ENCODE measurements at regions not wholly inside any gene's neighbourhood (a gene's known extent, or its start where the extent isn't known, plus 50 kb on each side); places are given as distances from the start of the nearest gene placed in this dataset.

- Histone ChIP-seq H3K4me2 (ENCODE audit: insufficient read depth, low read length) (no peak overlapping the region), H3K27ac (ENCODE audit: extremely low read depth, low read depth, low read length) (no peak overlapping the region), H3K4me1 (replicated peaks in 1 of 2; ENCODE audit: control insufficient read depth in 2 of 2, insufficient read depth in 2 of 2, low read length in 2 of 2) (no peaks in the 10 kb centered on the region), H3K9me1 (ENCODE audit: control insufficient read depth, insufficient read depth, low read length) (no peaks in the 10 kb centered on the region), H3K4me3 (no peak overlapping the region), H3K79me2 (ENCODE audit: control insufficient read depth, insufficient read depth, low read length) (no peaks in the 10 kb centered on the region), H3K36me3 (ENCODE audit: control insufficient read depth, insufficient read depth, low read length) (no peaks in the 10 kb centered on the region), H2AFZ (ENCODE audit: low read depth, low read length) (no peak overlapping the region), H3K9ac (ENCODE audit: insufficient read depth in 1 of 2, low read depth in 2 of 2, low read length in 2 of 2) (no peak overlapping the region), H3K9me3 (replicated peaks; ENCODE audit: control insufficient read depth, insufficient read depth, low read depth, low read length) (no peaks in the 10 kb centered on the region), H3K27me3 (ENCODE audit: control insufficient read depth in 2 of 2, insufficient read depth in 2 of 2, low read length in 2 of 2) (no peaks in the 10 kb centered on the region), H4K20me1 (replicated peaks; ENCODE audit: control insufficient read depth, insufficient read depth, low read length) (no peaks in the 10 kb centered on the region)
- no TSS peak for BruUV-seq (replicated peaks)
- DNase-seq (ENCODE audit: extremely low read depth in 1 of 4, low spot score in 3 of 4) = no peak
- ChIA-PET POLR2A (no interaction called here), CTCF (ENCODE audit: low intra/inter-chr PET ratio) (no interaction called here)
- intact Hi-C loops (cut with micrococcal nuclease) = no loop called here
- no peak for ATAC-seq
- FAIRE-seq = no peak
- in situ Hi-C loops (cut with MboI) = no loop called here
- 0% methylated on average over 1 of the region's 1 CpG for WGBS (ENCODE audit: insufficient coverage, low coverage, missing lambda C conversion rate)
- no peak for TF ChIP-seq ZNF445 (CRISPR knock-in tag; IDR thresholded peaks at IDR 0.05; ENCODE audit: low read depth)
- no peak for TF ChIP-seq ZBED1 (IDR thresholded peaks at IDR 0.05)
- no peak for TF ChIP-seq ZNF143 (CRISPR knock-in tag; IDR thresholded peaks at IDR 0.05)
- TF ChIP-seq ILK (tag; IDR thresholded peaks at IDR 0.05; ENCODE audit: borderline replicate concordance, low read depth) = no peak
- no peak for TF ChIP-seq MGA (IDR thresholded peaks at IDR 0.05)
- TF ChIP-seq ZNF174 (CRISPR knock-in tag; IDR thresholded peaks at IDR 0.05) = no peak
- no peak for TF ChIP-seq PRDM10 (IDR thresholded peaks at IDR 0.05; ENCODE audit: partially characterized antibody)
These were observed 926.2 kb downstream of the TSN start for GRCh38 chr2:122681626-122682025.
